ENCODE measurements at regions not wholly inside any gene's neighbourhood (a gene's known extent, or its start where the extent isn't known, plus 50 kb on each side); places are given as distances from the start of the nearest gene placed in this dataset.
"Not testable (repeated sequence)": the region's sequence is repeated elsewhere in the genome, so short reads cannot be mapped to it uniquely, and the experiment has no call there.

GRCh38 chr9:40173316-40173715 lies 817.8 kb downstream of the SPATA31A1 start:
- H3K9me3 ChIP-seq (ENCODE audit: low read depth, low read length); H3K27me3 ChIP-seq (ENCODE audit: insufficient read depth, low read length); H3K4me1 ChIP-seq (ENCODE audit: insufficient read depth, low read length); H3K4me3 ChIP-seq (ENCODE audit: insufficient read depth, low read length); H3K36me3 ChIP-seq (ENCODE audit: insufficient read depth, low read length); H2AFZ ChIP-seq (ENCODE audit: low read length); H3K4me2 ChIP-seq (ENCODE audit: insufficient read depth, low read length); H4K20me1 ChIP-seq (ENCODE audit: insufficient read depth, low read length); H3K79me2 ChIP-seq (ENCODE audit: insufficient read depth, low read length); H3K27ac ChIP-seq (ENCODE audit: low read depth, low read length); DNase-seq (ENCODE audit: insufficient read length, low spot score, missing footprints): not testable (repeated sequence)

GRCh38 chr9:40174035-40174434 lies 818.6 kb downstream of the SPATA31A1 start:
- not testable (repeated sequence) for H3K4me1 ChIP-seq (ENCODE audit: insufficient read depth, low read length); H3K36me3 ChIP-seq (ENCODE audit: insufficient read depth, low read length); DNase-seq (ENCODE audit: insufficient read length, low spot score, missing footprints); H3K9me3 ChIP-seq (ENCODE audit: low read depth, low read length); H3K27me3 ChIP-seq (ENCODE audit: insufficient read depth, low read length); H3K4me2 ChIP-seq (ENCODE audit: insufficient read depth, low read length); H3K79me2 ChIP-seq (ENCODE audit: insufficient read depth, low read length); H2AFZ ChIP-seq (ENCODE audit: low read length); H3K27ac ChIP-seq (ENCODE audit: low read depth, low read length); H3K4me3 ChIP-seq (ENCODE audit: insufficient read depth, low read length); H4K20me1 ChIP-seq (ENCODE audit: insufficient read depth, low read length)

- not testable (repeated sequence) for H3K36me3 ChIP-seq (ENCODE audit: insufficient read depth, low read length); H3K4me2 ChIP-seq (ENCODE audit: insufficient read depth, low read length); H3K4me1 ChIP-seq (ENCODE audit: insufficient read depth, low read length); H3K4me3 ChIP-seq (ENCODE audit: insufficient read depth, low read length); H3K27me3 ChIP-seq (ENCODE audit: insufficient read depth, low read length); H3K9me3 ChIP-seq (ENCODE audit: low read depth, low read length); DNase-seq (ENCODE audit: insufficient read length, low spot score, missing footprints); H4K20me1 ChIP-seq (ENCODE audit: insufficient read depth, low read length); H3K27ac ChIP-seq (ENCODE audit: low read depth, low read length); H2AFZ ChIP-seq (ENCODE audit: low read length); H3K79me2 ChIP-seq (ENCODE audit: insufficient read depth, low read length)
These were observed 821.9 kb downstream of the SPATA31A1 start for GRCh38 chr9:40177403-40177802.

DNA sequence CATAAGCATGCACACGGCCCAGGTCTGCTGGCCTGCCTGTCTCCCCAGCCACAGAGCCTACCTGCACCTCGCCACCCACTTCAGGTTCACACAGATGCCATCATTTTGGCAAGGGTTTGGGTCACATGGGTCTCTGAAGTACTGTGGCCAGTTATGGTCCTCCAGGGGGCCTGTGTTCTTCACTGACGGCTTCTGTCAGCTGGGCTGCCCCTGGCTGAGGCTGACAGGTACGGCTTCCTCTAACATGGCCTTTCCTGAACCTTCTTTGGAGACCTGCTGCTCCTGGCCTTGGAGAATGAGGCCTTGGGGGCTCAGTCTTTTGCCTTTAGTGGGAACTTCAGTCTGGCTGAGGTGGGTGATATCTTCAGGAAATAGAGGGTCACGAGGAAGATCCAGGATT lies 835.9 kb downstream of the SPATA31A1 start:
- H2AFZ ChIP-seq (ENCODE audit: low read length); H3K9me3 ChIP-seq (ENCODE audit: low read depth, low read length); H3K36me3 ChIP-seq (ENCODE audit: insufficient read depth, low read length); DNase-seq (ENCODE audit: insufficient read length, low spot score, missing footprints); H3K4me2 ChIP-seq (ENCODE audit: insufficient read depth, low read length); H3K4me1 ChIP-seq (ENCODE audit: insufficient read depth, low read length); H4K20me1 ChIP-seq (ENCODE audit: insufficient read depth, low read length); H3K27ac ChIP-seq (ENCODE audit: low read depth, low read length); H3K79me2 ChIP-seq (ENCODE audit: insufficient read depth, low read length); H3K27me3 ChIP-seq (ENCODE audit: insufficient read depth, low read length); H3K4me3 ChIP-seq (ENCODE audit: insufficient read depth, low read length): not testable (repeated sequence)

- DNase-seq (ENCODE audit: insufficient read length, low spot score, missing footprints); H3K36me3 ChIP-seq (ENCODE audit: insufficient read depth, low read length); H3K79me2 ChIP-seq (ENCODE audit: insufficient read depth, low read length); H4K20me1 ChIP-seq (ENCODE audit: insufficient read depth, low read length); H3K4me1 ChIP-seq (ENCODE audit: insufficient read depth, low read length); H2AFZ ChIP-seq (ENCODE audit: low read length); H3K4me3 ChIP-seq (ENCODE audit: insufficient read depth, low read length); H3K9me3 ChIP-seq (ENCODE audit: low read depth, low read length); H3K27me3 ChIP-seq (ENCODE audit: insufficient read depth, low read length); H3K27ac ChIP-seq (ENCODE audit: low read depth, low read length); H3K4me2 ChIP-seq (ENCODE audit: insufficient read depth, low read length): not testable (repeated sequence)
These were observed 836.7 kb downstream of the SPATA31A1 start for GRCh38 chr9:40192162-40192561.

DNA sequence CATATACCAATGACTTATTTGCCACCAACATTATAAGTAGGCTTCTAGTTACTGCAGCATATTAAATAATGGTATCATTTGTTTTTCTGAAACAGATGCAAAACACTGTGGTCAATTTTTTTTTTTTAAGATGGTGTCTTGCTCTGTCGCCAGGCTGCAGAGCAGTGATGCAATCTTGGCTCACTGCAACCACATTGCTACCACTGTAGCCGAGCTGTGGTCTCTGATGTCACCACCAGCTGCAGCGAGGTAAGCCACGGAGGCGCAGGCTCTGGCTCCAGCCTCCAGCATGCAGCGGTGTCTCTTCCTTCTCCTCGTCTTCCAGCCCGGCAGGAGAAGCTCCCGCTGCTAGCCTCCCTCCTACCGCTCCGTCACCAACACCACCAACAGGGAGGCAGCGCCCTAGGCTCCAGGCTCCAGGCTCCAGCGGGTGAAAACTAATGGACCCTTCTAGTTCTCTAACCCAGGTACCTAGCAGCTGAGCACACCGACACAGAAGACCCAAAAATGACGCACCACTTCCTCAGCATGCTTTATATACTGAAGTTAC lies 840.8 kb downstream of the SPATA31A1 start:
- H3K4me2 ChIP-seq (ENCODE audit: insufficient read depth, low read length); H3K27me3 ChIP-seq (ENCODE audit: insufficient read depth, low read length); H3K9me3 ChIP-seq (ENCODE audit: low read depth, low read length); DNase-seq (ENCODE audit: insufficient read length, low spot score, missing footprints); H3K4me1 ChIP-seq (ENCODE audit: insufficient read depth, low read length); H2AFZ ChIP-seq (ENCODE audit: low read length); H4K20me1 ChIP-seq (ENCODE audit: insufficient read depth, low read length); H3K79me2 ChIP-seq (ENCODE audit: insufficient read depth, low read length); H3K4me3 ChIP-seq (ENCODE audit: insufficient read depth, low read length); H3K36me3 ChIP-seq (ENCODE audit: insufficient read depth, low read length); H3K27ac ChIP-seq (ENCODE audit: low read depth, low read length): not testable (repeated sequence)

GRCh38 chr9:40196803-40197202 lies 841.3 kb downstream of the SPATA31A1 start:
- H3K27ac ChIP-seq (ENCODE audit: low read depth, low read length); H4K20me1 ChIP-seq (ENCODE audit: insufficient read depth, low read length); H3K4me1 ChIP-seq (ENCODE audit: insufficient read depth, low read length); H3K9me3 ChIP-seq (ENCODE audit: low read depth, low read length); H3K4me3 ChIP-seq (ENCODE audit: insufficient read depth, low read length); H3K79me2 ChIP-seq (ENCODE audit: insufficient read depth, low read length); DNase-seq (ENCODE audit: insufficient read length, low spot score, missing footprints); H2AFZ ChIP-seq (ENCODE audit: low read length); H3K27me3 ChIP-seq (ENCODE audit: insufficient read depth, low read length); H3K36me3 ChIP-seq (ENCODE audit: insufficient read depth, low read length); H3K4me2 ChIP-seq (ENCODE audit: insufficient read depth, low read length): not testable (repeated sequence)

DNA sequence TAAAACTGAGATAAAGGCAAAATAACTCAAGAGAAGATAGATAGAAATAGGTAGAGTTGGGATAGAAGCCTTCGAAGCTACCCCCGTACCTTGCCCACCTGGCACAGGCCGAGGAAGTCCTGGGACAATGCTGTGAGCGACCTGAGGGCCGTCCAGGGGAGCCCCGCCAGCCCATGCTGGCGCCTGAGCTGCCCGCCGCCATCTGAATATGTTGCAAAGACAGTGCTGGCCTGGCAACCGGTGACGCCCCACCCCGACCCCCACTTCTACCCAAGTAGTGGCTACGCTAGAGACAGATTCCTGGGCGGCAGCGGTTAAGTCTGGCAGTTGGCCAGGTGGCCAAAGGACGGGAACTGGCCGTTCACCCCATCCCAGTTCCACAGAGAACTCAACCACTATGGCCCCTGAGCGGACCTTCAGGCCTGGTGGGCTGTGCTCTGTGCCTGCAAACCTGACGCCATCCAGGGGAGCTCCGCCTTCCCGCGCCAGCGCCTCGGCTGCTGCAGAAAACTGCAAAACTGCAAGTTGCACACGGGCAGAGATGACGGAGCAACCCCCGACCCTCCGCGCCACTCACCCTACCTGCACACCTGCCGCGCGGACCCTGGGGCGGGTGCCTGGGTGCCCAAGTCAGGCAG lies 866.2 kb downstream of the SPATA31A1 start:
- not testable (repeated sequence) for DNase-seq (ENCODE audit: insufficient read length, low spot score, missing footprints); H3K4me2 ChIP-seq (ENCODE audit: insufficient read depth, low read length); H3K9me3 ChIP-seq (ENCODE audit: low read depth, low read length); H3K36me3 ChIP-seq (ENCODE audit: insufficient read depth, low read length); H3K4me1 ChIP-seq (ENCODE audit: insufficient read depth, low read length); H3K79me2 ChIP-seq (ENCODE audit: insufficient read depth, low read length); H4K20me1 ChIP-seq (ENCODE audit: insufficient read depth, low read length); H3K27ac ChIP-seq (ENCODE audit: low read depth, low read length); H2AFZ ChIP-seq (ENCODE audit: low read length); H3K4me3 ChIP-seq (ENCODE audit: insufficient read depth, low read length); H3K27me3 ChIP-seq (ENCODE audit: insufficient read depth, low read length)

DNA sequence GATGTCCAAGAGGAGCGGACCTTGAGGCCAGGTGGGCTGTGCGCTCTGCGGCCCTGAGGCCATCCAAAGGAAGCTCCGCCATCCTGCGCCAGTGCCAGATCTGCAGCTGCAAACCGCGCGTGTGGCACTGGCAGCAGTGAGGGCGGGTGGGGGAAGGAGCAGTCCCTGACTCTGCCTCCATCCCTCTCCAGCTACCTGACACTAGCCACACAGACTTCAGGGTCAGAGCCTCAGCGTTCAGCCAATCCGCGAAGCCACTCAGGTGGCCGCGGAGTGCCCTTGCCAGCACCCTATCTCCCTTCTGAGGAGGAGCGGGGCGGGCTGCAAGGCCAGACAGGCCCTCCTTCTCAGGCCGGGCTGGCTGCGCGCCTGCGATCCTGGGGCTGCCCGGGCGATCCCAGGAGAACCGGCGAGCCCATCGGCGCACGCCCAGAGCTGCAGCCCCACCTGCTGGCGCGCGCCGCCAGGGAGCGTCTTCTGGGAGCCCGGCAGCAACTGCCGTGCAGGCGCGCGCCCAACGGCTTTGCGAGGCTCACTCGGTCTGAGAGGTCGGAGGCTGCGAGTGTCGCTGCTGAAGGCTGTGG lies 867.2 kb downstream of the SPATA31A1 start:
- not testable (repeated sequence) for H3K27me3 ChIP-seq (ENCODE audit: insufficient read depth, low read length); H3K4me2 ChIP-seq (ENCODE audit: insufficient read depth, low read length); H4K20me1 ChIP-seq (ENCODE audit: insufficient read depth, low read length); H3K27ac ChIP-seq (ENCODE audit: low read depth, low read length); H3K9me3 ChIP-seq (ENCODE audit: low read depth, low read length); H3K4me3 ChIP-seq (ENCODE audit: insufficient read depth, low read length); DNase-seq (ENCODE audit: insufficient read length, low spot score, missing footprints); H3K4me1 ChIP-seq (ENCODE audit: insufficient read depth, low read length); H3K36me3 ChIP-seq (ENCODE audit: insufficient read depth, low read length); H2AFZ ChIP-seq (ENCODE audit: low read length); H3K79me2 ChIP-seq (ENCODE audit: insufficient read depth, low read length)
